Esophagus squamous epithelium (tissue), 4 donors: ENCODE measurements at regions not wholly inside any gene's neighbourhood (a gene's known extent, or its start where the extent isn't known, plus 50 kb on each side); places are given as distances from the start of the nearest gene placed in this dataset.

Experiments used
- POLR2A ChIP-seq, 4 donors: fragments of 450-650 bp; IDR thresholded peaks; one replicate each; pipeline ENCODE4 v1.6.1; 2017; ENCODE audit warnings: antibody characterized with exemption in 4 of 4, mild to moderate bottlenecking in 4 of 4, moderate library complexity in 3 of 4
- TF ChIP-seq, protein P1 (sequence below), 6 experiments: fragments of 450-650 bp in 4 of 6; fragments of 200-600 bp in 2 of 6; sonication (generic) in 2 of 6; IDR thresholded peaks; one replicate each; pipeline ENCODE4 v1.5.1; 2016 to 2019; ENCODE audit warnings: antibody characterized with exemption in 6 of 6, mild to moderate bottlenecking in 4 of 6, moderate library complexity in 4 of 6

DNA sequence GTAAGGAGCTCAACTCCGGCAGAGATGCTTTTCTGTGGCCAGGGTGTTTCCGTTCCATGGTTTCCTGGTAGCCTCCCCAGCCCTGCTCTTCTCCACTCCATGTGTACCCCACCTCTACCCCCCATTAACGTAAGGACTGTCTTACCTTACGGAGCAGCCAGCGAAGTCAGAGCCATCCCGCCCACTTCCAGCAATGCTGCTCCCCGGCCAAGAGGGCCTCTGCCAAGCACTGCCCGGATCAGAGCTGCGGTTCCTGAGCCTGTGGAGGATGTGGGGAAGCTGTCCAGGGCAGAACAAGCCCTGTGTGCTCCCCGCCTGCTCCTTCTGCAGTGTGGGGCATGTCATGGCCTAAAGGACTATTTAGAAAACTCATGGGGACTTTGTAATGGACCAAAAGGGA is 261.2 kb downstream of the GADD45G start:
- TF ChIP-seq, protein P1, sequence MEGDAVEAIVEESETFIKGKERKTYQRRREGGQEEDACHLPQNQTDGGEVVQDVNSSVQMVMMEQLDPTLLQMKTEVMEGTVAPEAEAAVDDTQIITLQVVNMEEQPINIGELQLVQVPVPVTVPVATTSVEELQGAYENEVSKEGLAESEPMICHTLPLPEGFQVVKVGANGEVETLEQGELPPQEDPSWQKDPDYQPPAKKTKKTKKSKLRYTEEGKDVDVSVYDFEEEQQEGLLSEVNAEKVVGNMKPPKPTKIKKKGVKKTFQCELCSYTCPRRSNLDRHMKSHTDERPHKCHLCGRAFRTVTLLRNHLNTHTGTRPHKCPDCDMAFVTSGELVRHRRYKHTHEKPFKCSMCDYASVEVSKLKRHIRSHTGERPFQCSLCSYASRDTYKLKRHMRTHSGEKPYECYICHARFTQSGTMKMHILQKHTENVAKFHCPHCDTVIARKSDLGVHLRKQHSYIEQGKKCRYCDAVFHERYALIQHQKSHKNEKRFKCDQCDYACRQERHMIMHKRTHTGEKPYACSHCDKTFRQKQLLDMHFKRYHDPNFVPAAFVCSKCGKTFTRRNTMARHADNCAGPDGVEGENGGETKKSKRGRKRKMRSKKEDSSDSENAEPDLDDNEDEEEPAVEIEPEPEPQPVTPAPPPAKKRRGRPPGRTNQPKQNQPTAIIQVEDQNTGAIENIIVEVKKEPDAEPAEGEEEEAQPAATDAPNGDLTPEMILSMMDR (IDR thresholded peaks at IDR 0.05) = no peak
- no peak for TF ChIP-seq POLR2A (IDR thresholded peaks at IDR 0.05)
